Activated B cell treated with CpG ODN at 0.5 μM for 24 hours (primary cell): ENCODE measurements at regions not wholly inside any gene's neighbourhood (a gene's known extent, or its start where the extent isn't known, plus 50 kb on each side); places are given as distances from the start of the nearest gene placed in this dataset.

Experiments used
- ATAC-seq: fragments of 200-7000 bp; cut with Tn5 transposase; one replicate; pipeline ENCODE4 v1.10.0; 2021; ENCODE audit warnings: low read depth, mild to moderate bottlenecking, moderate library complexity
- CTCF ChIA-PET: fragments of 350-600 bp; sonication (Branson Sonifier 250); formaldehyde crosslinking; loops from one replicate; lab custom pipeline; 2021; ENCODE audit warnings: antibody characterized with exemption; lab: Charles Lee
- POLR2A ChIA-PET: fragments of 350-600 bp; sonication (Branson Sonifier 250); formaldehyde crosslinking; loops from one replicate; lab custom pipeline; 2021; ENCODE audit warnings: antibody characterized with exemption; lab: Charles Lee
- DNase-seq: peaks from one replicate; pipeline ENCODE4 v3.0.0; 2022
- H3K27ac Mint-ChIP-seq: one replicate; pipeline ENCODE4 v1.8.0; 2020; ENCODE audit warnings: mixed read lengths
- H3K27me3 Mint-ChIP-seq: one replicate; pipeline ENCODE4 v1.8.0; 2021; ENCODE audit warnings: mixed read lengths
- H3K36me3 Mint-ChIP-seq: one replicate; pipeline ENCODE4 v1.8.0; 2021; ENCODE audit warnings: low read depth, mixed read lengths
- H3K4me1 Mint-ChIP-seq: one replicate; pipeline ENCODE4 v1.8.0; 2021; ENCODE audit warnings: mixed read lengths
- H3K4me3 Mint-ChIP-seq: one replicate; pipeline ENCODE4 v1.8.0; 2020; ENCODE audit warnings: mild to moderate bottlenecking, mixed read lengths
- H3K9me3 Mint-ChIP-seq: one replicate; pipeline ENCODE4 v1.8.0; 2020; ENCODE audit warnings: mixed read lengths
- intact Hi-C: fragments of 100-400 bp; cut with micrococcal nuclease; formaldehyde crosslinking; loops from one replicate; pipeline ENCODE4 v1.15.1; 2024
- TF ChIP-seq, protein P1 (sequence below): fragments of 200-600 bp; IDR thresholded peaks from one replicate; pipeline ENCODE4 v1.8.0; 2022; ENCODE audit warnings: antibody characterized with exemption, mild to moderate bottlenecking

DNA sequence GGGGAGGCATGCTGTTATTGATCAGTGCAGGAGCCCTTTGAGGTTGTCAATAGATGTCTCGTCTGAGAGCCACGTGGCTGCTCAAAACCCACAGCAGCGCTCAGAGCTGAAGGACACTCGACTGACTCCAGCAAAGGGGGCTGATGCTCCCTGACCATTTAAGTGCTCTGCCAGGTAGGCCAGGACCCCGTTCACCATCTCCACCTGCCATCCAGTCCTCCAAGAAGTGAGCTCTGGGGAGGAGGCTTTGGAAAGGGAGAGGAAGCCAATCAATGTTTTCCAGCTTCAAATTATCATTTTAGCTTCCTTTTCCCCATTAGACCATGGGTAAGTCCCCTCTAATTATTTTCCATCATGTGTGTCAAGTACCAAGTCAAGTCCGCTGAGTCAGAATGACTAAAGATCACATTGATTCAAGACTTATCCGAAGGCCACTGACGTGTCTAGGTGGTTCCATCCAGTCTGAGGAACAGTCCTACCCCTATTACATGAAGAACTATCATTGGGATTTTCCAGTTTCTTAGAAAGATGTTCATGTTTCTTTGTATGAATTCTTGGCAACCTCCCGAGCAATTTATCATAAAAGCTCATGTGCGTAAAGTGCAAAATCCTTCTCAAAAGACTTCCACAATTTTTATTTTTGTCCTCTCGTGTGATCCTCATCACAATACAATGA is 302.6 kb upstream of the LYZL1 start:
- TF ChIP-seq, protein P1, sequence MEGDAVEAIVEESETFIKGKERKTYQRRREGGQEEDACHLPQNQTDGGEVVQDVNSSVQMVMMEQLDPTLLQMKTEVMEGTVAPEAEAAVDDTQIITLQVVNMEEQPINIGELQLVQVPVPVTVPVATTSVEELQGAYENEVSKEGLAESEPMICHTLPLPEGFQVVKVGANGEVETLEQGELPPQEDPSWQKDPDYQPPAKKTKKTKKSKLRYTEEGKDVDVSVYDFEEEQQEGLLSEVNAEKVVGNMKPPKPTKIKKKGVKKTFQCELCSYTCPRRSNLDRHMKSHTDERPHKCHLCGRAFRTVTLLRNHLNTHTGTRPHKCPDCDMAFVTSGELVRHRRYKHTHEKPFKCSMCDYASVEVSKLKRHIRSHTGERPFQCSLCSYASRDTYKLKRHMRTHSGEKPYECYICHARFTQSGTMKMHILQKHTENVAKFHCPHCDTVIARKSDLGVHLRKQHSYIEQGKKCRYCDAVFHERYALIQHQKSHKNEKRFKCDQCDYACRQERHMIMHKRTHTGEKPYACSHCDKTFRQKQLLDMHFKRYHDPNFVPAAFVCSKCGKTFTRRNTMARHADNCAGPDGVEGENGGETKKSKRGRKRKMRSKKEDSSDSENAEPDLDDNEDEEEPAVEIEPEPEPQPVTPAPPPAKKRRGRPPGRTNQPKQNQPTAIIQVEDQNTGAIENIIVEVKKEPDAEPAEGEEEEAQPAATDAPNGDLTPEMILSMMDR = no peak
- POLR2A ChIA-PET = no interaction called here
- H3K27me3 Mint-ChIP-seq = no peaks in the 10 kb centered on the region
- H3K4me3 Mint-ChIP-seq = no peak overlapping the region
- intact Hi-C loops = no loop called here
- CTCF ChIA-PET = no interaction called here
- H3K27ac Mint-ChIP-seq = no peak overlapping the region
- no peaks in the 10 kb centered on the region for H3K36me3 Mint-ChIP-seq
- no peak for DNase-seq
- H3K4me1 Mint-ChIP-seq = peaks cover 4% of the 10 kb centered on the region
- no peaks in the 10 kb centered on the region for H3K9me3 Mint-ChIP-seq
- ATAC-seq = no peak

DNA sequence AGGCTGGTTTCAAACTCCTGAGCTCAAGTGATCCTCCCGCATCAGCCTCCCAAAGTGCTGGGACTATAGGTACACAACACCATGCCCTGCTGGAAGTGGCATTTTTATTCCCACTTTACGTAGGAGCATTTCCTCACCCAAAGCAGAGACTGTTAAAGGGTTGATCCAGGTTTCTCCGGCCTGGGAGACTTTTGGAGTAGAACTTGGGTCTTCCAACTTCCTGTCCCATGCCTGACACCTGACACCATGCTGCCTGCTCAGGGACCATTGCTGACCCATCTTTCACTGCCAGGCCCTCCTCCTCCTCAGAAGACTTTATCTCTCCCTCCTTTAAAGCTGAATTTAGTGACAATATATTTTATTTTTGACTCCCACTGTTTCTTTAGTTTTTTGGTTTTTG is 302.0 kb upstream of the LYZL1 start:
- ChIA-PET CTCF (no interaction called here), POLR2A (no interaction called here)
- intact Hi-C loops = no loop called here
- H3K27me3 Mint-ChIP-seq = no peaks in the 10 kb centered on the region
- TF ChIP-seq, protein P1 = no peak
- no peaks in the 10 kb centered on the region for H3K36me3 Mint-ChIP-seq
- H3K4me3 Mint-ChIP-seq = no peak overlapping the region
- no peak for DNase-seq
- no peaks in the 10 kb centered on the region for H3K9me3 Mint-ChIP-seq
- ATAC-seq = no peak
- H3K27ac Mint-ChIP-seq = no peak overlapping the region
- H3K4me1 Mint-ChIP-seq = peaks cover 4% of the 10 kb centered on the region

DNA sequence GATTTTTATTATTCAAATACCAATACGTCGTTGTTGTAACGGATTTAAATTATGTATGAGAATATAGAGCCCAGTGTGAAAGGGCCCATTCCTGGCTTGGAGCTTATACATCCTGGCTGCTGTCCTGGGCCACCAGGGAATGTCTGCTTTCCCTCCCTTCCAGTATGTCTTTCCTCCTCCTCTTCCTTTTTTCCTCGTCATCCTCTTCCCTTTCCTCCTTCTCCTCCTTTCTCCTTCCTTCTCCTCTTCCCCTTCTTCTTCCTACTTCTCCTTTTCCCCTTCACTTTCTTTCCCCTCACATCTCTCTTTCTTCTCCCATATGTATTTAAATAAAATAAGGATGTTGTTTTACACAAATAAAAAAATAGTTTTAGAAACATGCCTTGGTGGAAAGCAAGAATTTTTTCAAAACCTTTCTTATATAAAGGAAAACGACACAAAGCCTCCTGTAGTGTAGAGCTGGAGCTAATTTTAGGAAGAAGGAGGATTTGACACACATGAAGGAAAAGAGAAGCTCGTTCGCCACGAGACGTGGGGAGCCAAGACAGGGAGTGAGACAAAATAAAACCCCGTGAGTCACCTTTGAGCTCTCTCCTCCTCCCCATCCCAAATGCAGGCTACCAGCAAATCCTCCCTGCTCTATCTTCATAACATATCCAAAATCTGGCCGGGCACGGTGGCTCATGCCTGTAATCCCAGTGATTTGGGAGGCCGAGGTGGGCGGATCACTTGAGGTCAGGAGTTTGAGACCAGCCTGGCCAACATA is 301.1 kb upstream of the LYZL1 start:
- Mint-ChIP-seq H3K9me3 (no peaks in the 10 kb centered on the region), H3K4me1 (peaks cover 4% of the 10 kb centered on the region), H3K27ac (no peak overlapping the region), H3K36me3 (no peaks in the 10 kb centered on the region), H3K27me3 (no peaks in the 10 kb centered on the region), H3K4me3 (no peak overlapping the region)
- intact Hi-C loops = no loop called here
- ATAC-seq (no peak), DNase-seq (no peak)
- POLR2A ChIA-PET = no interaction called here
- CTCF ChIA-PET = no interaction called here
- TF ChIP-seq, protein P1 = no peak

DNA sequence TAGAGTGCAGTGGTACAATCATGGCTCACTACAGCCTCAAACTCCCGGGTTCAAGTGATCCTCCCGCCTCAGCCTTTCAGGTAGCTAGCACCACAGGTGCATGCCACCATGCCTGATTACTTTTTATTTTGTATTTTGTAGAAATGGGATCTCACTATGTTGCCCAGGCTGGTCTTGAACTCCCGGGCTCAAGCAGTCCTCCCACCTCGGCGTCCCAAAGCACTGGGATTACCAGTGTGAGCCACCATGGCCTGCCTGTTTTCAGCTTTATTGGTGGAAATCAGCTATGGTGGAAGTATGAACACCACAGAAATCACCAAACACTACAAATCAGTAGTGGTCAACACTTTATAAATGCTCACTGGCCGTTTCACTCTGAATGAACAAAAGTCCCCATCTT is 299.9 kb upstream of the LYZL1 start:
- CTCF ChIA-PET = no interaction called here
- Mint-ChIP-seq H3K27me3 (no peaks in the 10 kb centered on the region), H3K36me3 (no peaks in the 10 kb centered on the region), H3K27ac (no peak overlapping the region), H3K4me3 (no peak overlapping the region), H3K9me3 (no peaks in the 10 kb centered on the region), H3K4me1 (peaks cover 4% of the 10 kb centered on the region)
- TF ChIP-seq, protein P1 = no peak
- no peak for DNase-seq
- intact Hi-C loops = no loop called here
- no peak for ATAC-seq
- POLR2A ChIA-PET = no interaction called here
